Smooth muscle cell (in vitro differentiated cells): ENCODE measurements at regions not wholly inside any gene's neighbourhood (a gene's known extent, or its start where the extent isn't known, plus 50 kb on each side); places are given as distances from the start of the nearest gene placed in this dataset.

Experiments used
- DNase-seq: peaks from one replicate; lab custom pipeline; 2025; ENCODE audit not compliant: unreplicated experiment; lab: John Stamatoyannopoulos, UW
- H2AFZ ChIP-seq: fragments of 200-600 bp; sonication (generic); 2 replicates; pipeline ENCODE4 v1.6.0; 2016; ENCODE audit warnings: antibody characterized with exemption, low read depth, mild to moderate bottlenecking
- H3F3A ChIP-seq: fragments of 200-600 bp; sonication (generic); 2 replicates; pipeline ENCODE4 v1.6.0; 2017; ENCODE audit warnings: antibody characterized with exemption, low read depth
- H3K27ac ChIP-seq: fragments of 200-600 bp; sonication (generic); 2 replicates; pipeline ENCODE4 v1.5.1; 2016; ENCODE audit warnings: low read depth, mild to moderate bottlenecking
- H3K27me3 ChIP-seq: fragments of 200-600 bp; sonication (generic); 2 replicates; pipeline ENCODE4 v1.6.1; 2016; ENCODE audit warnings: low read depth, mild to moderate bottlenecking
- H3K36me3 ChIP-seq: fragments of 200-600 bp; sonication (generic); 2 replicates; pipeline ENCODE4 v1.5.1; 2016; ENCODE audit warnings: low read depth
- H3K4me1 ChIP-seq: fragments of 200-600 bp; sonication (generic); 2 replicates; pipeline ENCODE4 v1.5.1; 2016; ENCODE audit warnings: low read depth
- H3K4me2 ChIP-seq: fragments of 200-600 bp; sonication (generic); 2 replicates; pipeline ENCODE4 v1.6.0; 2016; ENCODE audit warnings: mild to moderate bottlenecking
- H3K4me3 ChIP-seq: fragments of 200-600 bp; sonication (generic); 2 replicates; pipeline ENCODE4 v1.5.1; 2016; ENCODE audit warnings: mild to moderate bottlenecking
- H3K79me2 ChIP-seq: fragments of 200-600 bp; sonication (generic); 2 replicates; pipeline ENCODE4 v1.6.0; 2016; ENCODE audit warnings: low read depth, mild to moderate bottlenecking
- H3K9ac ChIP-seq: fragments of 200-600 bp; sonication (generic); 2 replicates; pipeline ENCODE4 v1.6.0; 2016; ENCODE audit warnings: low read depth
- H3K9me3 ChIP-seq: fragments of 200-600 bp; sonication (generic); replicated peaks from 2 replicates; pipeline ENCODE4 v1.5.1; 2016; ENCODE audit warnings: low read depth
- H4K20me1 ChIP-seq: fragments of 200-600 bp; sonication (generic); 2 replicates; pipeline ENCODE4 v1.6.0; 2016; ENCODE audit warnings: low read depth
- CTCF ChIP-seq: fragments of 200-600 bp; sonication (generic); IDR thresholded peaks from 2 replicates; pipeline ENCODE4 v1.5.1; 2017; ENCODE audit warnings: borderline replicate concordance, mild to moderate bottlenecking, antibody characterized with exemption; ENCODE audit not compliant: insufficient read depth, poor library complexity, severe bottlenecking
- WGBS: methylation state at CpG from one replicate; pipeline ENCODE4 v1.1.7; 2016; ENCODE audit warnings: low lambda C conversion rate; 5-methylcytosine and 5-hydroxymethylcytosine counted together

GRCh38 chr5:72648480-72648879, 141.3 kb upstream of the ZNF366 start:
- Histone ChIP-seq H3K9me3 (no peaks in the 10 kb centered on the region), H3K4me2 (no peak overlapping the region), H3K27me3 (no peaks in the 10 kb centered on the region), H4K20me1 (no peaks in the 10 kb centered on the region), H2AFZ (no peak overlapping the region), H3K27ac (peak overlapping the region; percentile 50), H3K4me1 (peaks cover 4% of the 10 kb centered on the region), H3K9ac (no peak overlapping the region), H3F3A (peaks cover 4% of the 10 kb centered on the region), H3K36me3 (no peaks in the 10 kb centered on the region), H3K4me3 (no peak overlapping the region), H3K79me2 (no peaks in the 10 kb centered on the region)
- WGBS, result 55% methylated on average over 1 of the region's 1 CpG
- no peak for DNase-seq
- no peak for TF ChIP-seq CTCF

- no peaks in the 10 kb centered on the region for H3K27me3 ChIP-seq
- no peak overlapping the region for H2AFZ ChIP-seq
- no peaks in the 10 kb centered on the region for H3K36me3 ChIP-seq
- H3F3A ChIP-seq, result no peaks in the 10 kb centered on the region
- no peak overlapping the region for H3K4me3 ChIP-seq
- TF ChIP-seq CTCF, result no peak
- no peaks in the 10 kb centered on the region for H4K20me1 ChIP-seq
- H3K4me2 ChIP-seq, result peak overlapping the region; percentile 49
- WGBS, result 7% methylated on average over 2 of the region's 2 CpGs
- no peak for DNase-seq
- no peaks in the 10 kb centered on the region for H3K9me3 ChIP-seq
- H3K9ac ChIP-seq, result no peak overlapping the region
- no peaks in the 10 kb centered on the region for H3K79me2 ChIP-seq
- no peak overlapping the region for H3K27ac ChIP-seq
- no peaks in the 10 kb centered on the region for H3K4me1 ChIP-seq
These were observed 140.6 kb upstream of the ZNF366 start for GRCh38 chr5:72647806-72648205.

DNA sequence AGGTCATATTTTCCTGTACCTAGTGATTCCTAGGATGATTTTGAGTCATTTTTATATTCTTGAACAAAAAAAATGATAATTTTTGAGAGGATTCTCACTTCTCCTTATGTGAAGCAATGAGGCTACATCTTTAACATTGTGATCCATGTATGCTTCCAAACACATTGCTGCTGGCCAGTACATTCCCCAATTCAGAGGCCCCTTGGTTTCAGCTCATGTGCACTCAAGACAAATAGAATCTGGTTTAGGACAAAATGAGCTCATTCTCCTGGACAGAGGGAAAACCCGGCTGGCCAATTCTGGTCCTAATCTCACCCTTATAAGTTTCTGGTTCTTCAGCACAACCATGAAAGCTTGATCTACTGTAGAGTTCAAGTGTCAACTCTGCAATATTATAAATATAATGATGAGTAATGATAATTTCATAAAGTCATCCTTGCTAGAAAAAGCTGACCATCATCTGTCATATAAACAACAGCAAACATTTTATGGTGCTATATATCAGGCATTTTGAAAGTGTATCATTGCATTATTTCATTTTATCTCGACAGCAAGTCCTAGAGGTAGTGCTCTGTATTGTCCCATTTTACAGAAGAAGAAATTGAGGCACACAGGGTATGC, 139.1 kb upstream of the ZNF366 start:
- no peaks in the 10 kb centered on the region for H3K79me2 ChIP-seq
- H3K27me3 ChIP-seq, result no peaks in the 10 kb centered on the region
- no peak overlapping the region for H3K27ac ChIP-seq
- no peaks in the 10 kb centered on the region for H3F3A ChIP-seq
- no peaks in the 10 kb centered on the region for H3K36me3 ChIP-seq
- H3K4me1 ChIP-seq, result no peaks in the 10 kb centered on the region
- no peaks in the 10 kb centered on the region for H3K9me3 ChIP-seq
- 88% methylated on average over 2 of the region's 2 CpGs for WGBS
- H3K4me3 ChIP-seq, result no peak overlapping the region
- no peak overlapping the region for H3K9ac ChIP-seq
- no peak overlapping the region for H3K4me2 ChIP-seq
- no peak overlapping the region for H2AFZ ChIP-seq
- TF ChIP-seq CTCF, result no peak
- no peaks in the 10 kb centered on the region for H4K20me1 ChIP-seq
- DNase-seq, result no peak
